ENCODE measurements at regions not wholly inside any gene's neighbourhood (a gene's known extent, or its start where the extent isn't known, plus 50 kb on each side); places are given as distances from the start of the nearest gene placed in this dataset.

- TF ChIP-seq GABPB1 (CRISPR knock-in tag; IDR thresholded peaks at IDR 0.05), result no peak
- no peak for TF ChIP-seq E2F4 (CRISPR knock-in tag; IDR thresholded peaks at IDR 0.05; ENCODE audit: borderline replicate concordance, low read depth)
- no peak for TF ChIP-seq MAX (CRISPR knock-in tag; IDR thresholded peaks at IDR 0.05)
Observed at GRCh38 chr5:6840136-6840793, 127.0 kb downstream of the TENT4A start.
